GM12878 (cell line): ENCODE measurements at regions not wholly inside any gene's neighbourhood (a gene's known extent, or its start where the extent isn't known, plus 50 kb on each side); places are given as distances from the start of the nearest gene placed in this dataset.

Source experiments
- ATAC-seq: fragments of 200-7000 bp; cut with Tn5 transposase; 3 replicates; pipeline ENCODE4 v1.9.1; 2020; ENCODE audit warnings: mild to moderate bottlenecking, moderate library complexity
- BruUV-seq: library from RNA; stranded (reverse); fragments of 400-500 nt; replicated peaks from 2 replicates; lab custom pipeline; 2021; lab: Mats Ljungman, UMichigan
- CTCF ChIA-PET: fragments of 300-600 bp; sonication (Branson Sonifier 250); formaldehyde crosslinking; extraction: SDS; loops from one replicate; lab custom pipeline; 2021; ENCODE audit warnings: inconsistent platforms; lab: Yijun Ruan, JAX
- POLR2A ChIA-PET: fragments of 350-600 bp; formaldehyde crosslinking; extraction: SDS; loops from one replicate; lab custom pipeline; 2021; ENCODE audit warnings: inconsistent platforms; lab: Charles Lee
- RAD21 ChIA-PET: fragments of 300-600 bp; sonication (Branson Sonifier 250); formaldehyde crosslinking; loops from one replicate; lab custom pipeline; 2023; ENCODE audit warnings: antibody characterized with exemption; ENCODE audit not compliant: unreplicated experiment; lab: Charles Lee
- SMC1A ChIA-PET: fragments of 300-600 bp; sonication (Branson Sonifier 250); formaldehyde crosslinking; loops from one replicate; lab custom pipeline; 2023; ENCODE audit not compliant: unreplicated experiment, uncharacterized antibody; lab: Charles Lee
- DNase-seq: peaks from one replicate; pipeline ENCODE4 v3.0.0-alpha.2; 2011; ENCODE audit warnings: low read depth, low spot score
- FAIRE-seq: peaks from 3 replicates; lab custom pipeline; 2011; peaks lifted over from hg19 to GRCh38; lab: Jason Lieb, UNC
- H2AFZ ChIP-seq: 2 replicates; pipeline ENCODE4 v1.6.0; 2011; ENCODE audit warnings: low read depth, low read length, control low read depth; ENCODE audit not compliant: control insufficient read depth
- H3K27ac ChIP-seq: 2 replicates; pipeline ENCODE4 v1.5.1; 2011; ENCODE audit warnings: control low read depth; ENCODE audit not compliant: control insufficient read depth, insufficient read depth
- H3K27me3 ChIP-seq, 2 experiments: replicated peaks in 1 of 2; 2 replicates each; pipeline versions ENCODE4 v1.6.0 to v1.6.1; 2011; ENCODE audit warnings: low read length in 1 of 2; ENCODE audit not compliant: control insufficient read depth in 2 of 2, insufficient read depth in 2 of 2
- H3K36me3 ChIP-seq, 2 experiments: 2 replicates each; pipeline ENCODE4 v1.5.1; 2011; ENCODE audit warnings: low read length in 1 of 2; ENCODE audit not compliant: control insufficient read depth in 2 of 2, insufficient read depth in 2 of 2
- H3K4me1 ChIP-seq: 2 replicates; pipeline ENCODE4 v1.6.1; 2011; ENCODE audit warnings: mild to moderate bottlenecking, low read length, moderate library complexity, mixed read lengths; ENCODE audit not compliant: control insufficient read depth, insufficient read depth
- H3K4me2 ChIP-seq: 2 replicates; pipeline ENCODE4 v1.6.0; 2011; ENCODE audit warnings: control low read depth; ENCODE audit not compliant: control insufficient read depth, insufficient read depth
- H3K4me3 ChIP-seq: fragments of 200-600 bp; sonication (generic); 2 replicates; pipeline ENCODE4 v1.5.1; 2016
- H3K79me2 ChIP-seq: 2 replicates; pipeline ENCODE4 v1.6.0; 2011; ENCODE audit warnings: low read length; ENCODE audit not compliant: control insufficient read depth, insufficient read depth
- H3K9ac ChIP-seq: 2 replicates; pipeline ENCODE4 v1.8.0; 2011; ENCODE audit warnings: low read length, control low read depth, mixed read lengths; ENCODE audit not compliant: control insufficient read depth, insufficient read depth
- H3K9me3 ChIP-seq: replicated peaks from 3 replicates; pipeline ENCODE4 v1.5.1; 2011; ENCODE audit warnings: mild to moderate bottlenecking, low read length; ENCODE audit not compliant: control insufficient read depth, insufficient read depth
- H4K20me1 ChIP-seq: 2 replicates; pipeline ENCODE4 v1.6.0; 2011; ENCODE audit not compliant: control insufficient read depth, insufficient read depth
- CHD2 ChIP-seq: IDR thresholded peaks from 2 replicates; pipeline ENCODE4 v1.6.1; 2011; ENCODE audit warnings: low read depth, low read length, improper control_type of control experiment, borderline replicate concordance
- ETV6 ChIP-seq, 2 experiments: fragments of 450-650 bp in 1 of 2; IDR thresholded peaks in 1 of 2; conservative IDR thresholded peaks in 1 of 2; 2 replicates each; pipeline ENCODE4 v1.6.1; 2014; ENCODE audit warnings: antibody characterized with exemption in 1 of 2, borderline replicate concordance in 1 of 2, low read depth in 1 of 2, mild to moderate bottlenecking in 1 of 2, moderate library complexity in 1 of 2
- FOS ChIP-seq: IDR thresholded peaks from 3 replicates; pipeline ENCODE4 v1.6.1; 2011; ENCODE audit warnings: borderline replicate concordance; ENCODE audit not compliant: insufficient read length; ENCODE audit errors: extremely low read depth
- FOXK2 ChIP-seq: fragments of 450-650 bp; IDR thresholded peaks from 2 replicates; pipeline ENCODE4 v1.6.1; 2017; ENCODE audit warnings: mild to moderate bottlenecking, moderate library complexity
- HSF1 ChIP-seq: fragments of 150-350 bp; IDR thresholded peaks from 2 replicates; pipeline ENCODE4 v1.6.1; 2014; ENCODE audit warnings: mild to moderate bottlenecking, low read depth, low read length
- NFYB ChIP-seq: IDR thresholded peaks from 2 replicates; pipeline ENCODE4 v1.6.1; 2011; ENCODE audit warnings: low read depth, mild to moderate bottlenecking, low read length, improper control_type of control experiment, moderate library complexity; ENCODE audit not compliant: insufficient read depth
- PAX5 ChIP-seq: IDR thresholded peaks from 2 replicates; pipeline ENCODE4 v1.6.1; 2011; ENCODE audit warnings: low read depth, low read length, borderline replicate concordance
- PAX8 ChIP-seq: fragments of 450-650 bp; IDR thresholded peaks from 2 replicates; pipeline ENCODE4 v1.6.1; 2017; ENCODE audit warnings: mild to moderate bottlenecking, moderate library complexity
- POU2F2 ChIP-seq: IDR thresholded peaks from 3 replicates; pipeline ENCODE4 v1.6.1; 2011; ENCODE audit warnings: low read depth, mild to moderate bottlenecking, low read length, borderline replicate concordance
- RELA ChIP-seq: fragments of 450-650 bp; IDR thresholded peaks from 2 replicates; pipeline ENCODE4 v1.8.0; 2014; ENCODE audit warnings: borderline replicate concordance; ENCODE audit not compliant: partially characterized antibody
- SMAD5 ChIP-seq: IDR thresholded peaks from 2 replicates; pipeline ENCODE4 v1.6.1; 2016; ENCODE audit warnings: antibody characterized with exemption, low read depth
- ZBTB40 ChIP-seq: fragments of 450-650 bp; IDR thresholded peaks from 2 replicates; pipeline ENCODE4 v1.6.1; 2016; ENCODE audit warnings: mild to moderate bottlenecking, moderate library complexity, borderline replicate concordance
- ZNF592 ChIP-seq: fragments of 450-650 bp; IDR thresholded peaks from 2 replicates; pipeline ENCODE4 v1.6.1; 2017; ENCODE audit warnings: mild to moderate bottlenecking, moderate library complexity
- WGBS: methylation state at CpG from one replicate; pipeline ENCODE4 v1.1.6; 2016; ENCODE audit warnings: low lambda C conversion rate; ENCODE audit not compliant: insufficient replicate concordance, insufficient coverage; ENCODE audit errors: missing lambda C conversion rate; 5-methylcytosine and 5-hydroxymethylcytosine counted together
- in situ Hi-C: fragments of 300-500 bp; cut with MboI; formaldehyde crosslinking; loops from 9 replicates; pipeline ENCODE4 v1.14.3; 2018; ENCODE audit warnings: mixed read lengths
- intact Hi-C: fragments of 100-400 bp; cut with micrococcal nuclease; formaldehyde crosslinking; loops from one replicate; pipeline ENCODE4 v1.14.2; 2022; ENCODE audit not compliant: unreplicated experiment

- no peak for TF ChIP-seq ZBTB40
Observed at GRCh38 chr12:25838007-25838406, 120.5 kb upstream of the RASSF8 start (continued).

- in situ Hi-C loops, result no loop called here
- FAIRE-seq (no peak), ATAC-seq (no peak), DNase-seq (no peak)
- ChIA-PET SMC1A (interaction anchor here (0.6 kb wide), 1 partner anchor 184 kb away, joined by 3 read pairs; no protein-coding TSS in a partner anchor), CTCF (no interaction called here), POLR2A (no interaction called here), RAD21 (no interaction called here)
- Histone ChIP-seq H3K4me2 (no peak overlapping the region), H3K36me3 (no peaks in the 10 kb centered on the region), H4K20me1 (no peaks in the 10 kb centered on the region), H3K9me3 (no peaks in the 10 kb centered on the region), H3K79me2 (no peaks in the 10 kb centered on the region), H3K4me3 (no peak overlapping the region), H3K27ac (no peak overlapping the region), H3K4me1 (no peaks in the 10 kb centered on the region), H3K27me3 (no peaks in the 10 kb centered on the region), H2AFZ (no peak overlapping the region), H3K9ac (no peak overlapping the region)
- intact Hi-C loops, result no loop called here
- 0% methylated on average over 2 of the region's 2 CpGs for WGBS
- BruUV-seq, result no TSS peak
- TF ChIP-seq HSF1 (no peak), POU2F2 (no peak), FOS (no peak), CHD2 (no peak), SMAD5 (no peak), NFYB (no peak), ETV6 (conservative IDR thresholded peaks at IDR 0.05 in 1 of 2, IDR thresholded peaks at IDR 0.05 in 1 of 2; ENCODE audit: borderline replicate concordance in 1 of 2, low read depth in 1 of 2) (no peak), RELA (no peak), FOXK2 (no peak), PAX5 (no peak), ZNF592 (no peak), PAX8 (no peak)
Observed at GRCh38 chr12:25839470-25839869, 119.0 kb upstream of the RASSF8 start.
